HepG2 (cell line): ENCODE measurements at regions not wholly inside any gene's neighbourhood (a gene's known extent, or its start where the extent isn't known, plus 50 kb on each side); places are given as distances from the start of the nearest gene placed in this dataset.

Experiments used
- FOXM1 ChIP-seq: sonication (generic); formaldehyde crosslinking; IDR thresholded peaks from 2 replicates; pipeline ENCODE4 v1.5.0; 2020; ENCODE audit warnings: missing genetic modification reagents
- MAF1 ChIP-seq: sonication (generic); formaldehyde crosslinking; IDR thresholded peaks from 2 replicates; pipeline ENCODE4 v1.5.0; 2020; ENCODE audit warnings: missing genetic modification reagents, borderline replicate concordance
- ZNF138 ChIP-seq: sonication (generic); formaldehyde crosslinking; IDR thresholded peaks from 2 replicates; pipeline ENCODE4 v1.5.0; 2020; ENCODE audit warnings: mild to moderate bottlenecking, low read depth, missing genetic modification reagents
- ZNF484 ChIP-seq: sonication (generic); formaldehyde crosslinking; IDR thresholded peaks from 2 replicates; pipeline ENCODE4 v1.5.1; 2020; ENCODE audit warnings: mild to moderate bottlenecking, low read depth, missing genetic modification reagents, borderline replicate concordance
- ZNF510 ChIP-seq: sonication (generic); formaldehyde crosslinking; IDR thresholded peaks from 2 replicates; pipeline ENCODE4 v1.4.0; 2020; ENCODE audit warnings: low read depth, mild to moderate bottlenecking, missing genetic modification reagents
- ZSCAN12 ChIP-seq: sonication (generic); formaldehyde crosslinking; IDR thresholded peaks from 2 replicates; pipeline ENCODE4 v1.9.0; 2021; ENCODE audit warnings: mild to moderate bottlenecking, missing genetic modification reagents
- TF ChIP-seq, protein P1 (sequence below): sonication (generic); formaldehyde crosslinking; IDR thresholded peaks from 2 replicates; pipeline ENCODE4 v1.4.0; 2020; ENCODE audit warnings: mild to moderate bottlenecking, missing genetic modification reagents
- TF ChIP-seq, protein P2 (sequence below): sonication (generic); formaldehyde crosslinking; IDR thresholded peaks from 2 replicates; pipeline ENCODE4 v1.5.0; 2020; ENCODE audit warnings: mild to moderate bottlenecking, missing genetic modification reagents, moderate library complexity
- TF ChIP-seq, protein P3 (sequence below): IDR thresholded peaks from 2 replicates; pipeline ENCODE4 v1.6.1; 2018; ENCODE audit warnings: missing genetic modification reagents
- TF ChIP-seq, protein P4 (sequence below): sonication (generic); formaldehyde crosslinking; IDR thresholded peaks from 2 replicates; pipeline ENCODE4 v1.4.0; 2020; ENCODE audit warnings: mild to moderate bottlenecking, missing genetic modification reagents

DNA sequence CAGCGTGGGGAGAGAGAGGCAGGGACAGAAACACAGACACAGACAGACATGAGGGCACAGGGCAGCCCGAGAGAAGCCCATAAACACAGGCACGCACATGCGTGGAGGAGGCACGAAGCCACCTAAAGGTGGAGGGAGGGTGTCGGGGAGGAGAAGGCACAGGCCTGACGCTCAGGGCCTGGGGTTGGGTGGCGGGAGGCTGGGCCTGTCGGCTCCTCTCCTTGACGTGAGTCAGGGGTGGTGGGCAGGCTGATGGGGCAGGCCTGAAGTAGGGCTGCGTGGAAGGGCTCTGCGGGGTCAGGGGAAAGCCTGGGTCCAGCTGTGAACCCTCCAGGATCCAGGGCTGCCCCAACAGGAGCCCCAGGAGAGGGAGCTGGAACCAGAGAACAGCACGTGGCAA lies 74.2 kb downstream of the EPHB3 start:
- TF ChIP-seq MAF1 (no peak), ZNF510 (CRISPR knock-in tag) (no peak), ZNF138 (no peak), ZSCAN12 (CRISPR knock-in tag) (no peak), FOXM1 (CRISPR knock-in tag) (no peak), ZNF484 (CRISPR knock-in tag) (no peak)
- TF ChIP-seq, protein P1, sequence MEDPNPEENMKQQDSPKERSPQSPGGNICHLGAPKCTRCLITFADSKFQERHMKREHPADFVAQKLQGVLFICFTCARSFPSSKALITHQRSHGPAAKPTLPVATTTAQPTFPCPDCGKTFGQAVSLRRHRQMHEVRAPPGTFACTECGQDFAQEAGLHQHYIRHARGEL (CRISPR knock-in tag) = no peak
- TF ChIP-seq, protein P2, sequence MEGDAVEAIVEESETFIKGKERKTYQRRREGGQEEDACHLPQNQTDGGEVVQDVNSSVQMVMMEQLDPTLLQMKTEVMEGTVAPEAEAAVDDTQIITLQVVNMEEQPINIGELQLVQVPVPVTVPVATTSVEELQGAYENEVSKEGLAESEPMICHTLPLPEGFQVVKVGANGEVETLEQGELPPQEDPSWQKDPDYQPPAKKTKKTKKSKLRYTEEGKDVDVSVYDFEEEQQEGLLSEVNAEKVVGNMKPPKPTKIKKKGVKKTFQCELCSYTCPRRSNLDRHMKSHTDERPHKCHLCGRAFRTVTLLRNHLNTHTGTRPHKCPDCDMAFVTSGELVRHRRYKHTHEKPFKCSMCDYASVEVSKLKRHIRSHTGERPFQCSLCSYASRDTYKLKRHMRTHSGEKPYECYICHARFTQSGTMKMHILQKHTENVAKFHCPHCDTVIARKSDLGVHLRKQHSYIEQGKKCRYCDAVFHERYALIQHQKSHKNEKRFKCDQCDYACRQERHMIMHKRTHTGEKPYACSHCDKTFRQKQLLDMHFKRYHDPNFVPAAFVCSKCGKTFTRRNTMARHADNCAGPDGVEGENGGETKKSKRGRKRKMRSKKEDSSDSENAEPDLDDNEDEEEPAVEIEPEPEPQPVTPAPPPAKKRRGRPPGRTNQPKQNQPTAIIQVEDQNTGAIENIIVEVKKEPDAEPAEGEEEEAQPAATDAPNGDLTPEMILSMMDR = no peak
- TF ChIP-seq, protein P3, sequence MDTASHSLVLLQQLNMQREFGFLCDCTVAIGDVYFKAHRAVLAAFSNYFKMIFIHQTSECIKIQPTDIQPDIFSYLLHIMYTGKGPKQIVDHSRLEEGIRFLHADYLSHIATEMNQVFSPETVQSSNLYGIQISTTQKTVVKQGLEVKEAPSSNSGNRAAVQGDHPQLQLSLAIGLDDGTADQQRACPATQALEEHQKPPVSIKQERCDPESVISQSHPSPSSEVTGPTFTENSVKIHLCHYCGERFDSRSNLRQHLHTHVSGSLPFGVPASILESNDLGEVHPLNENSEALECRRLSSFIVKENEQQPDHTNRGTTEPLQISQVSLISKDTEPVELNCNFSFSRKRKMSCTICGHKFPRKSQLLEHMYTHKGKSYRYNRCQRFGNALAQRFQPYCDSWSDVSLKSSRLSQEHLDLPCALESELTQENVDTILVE (CRISPR knock-in tag) = no peak
- TF ChIP-seq, protein P4, sequence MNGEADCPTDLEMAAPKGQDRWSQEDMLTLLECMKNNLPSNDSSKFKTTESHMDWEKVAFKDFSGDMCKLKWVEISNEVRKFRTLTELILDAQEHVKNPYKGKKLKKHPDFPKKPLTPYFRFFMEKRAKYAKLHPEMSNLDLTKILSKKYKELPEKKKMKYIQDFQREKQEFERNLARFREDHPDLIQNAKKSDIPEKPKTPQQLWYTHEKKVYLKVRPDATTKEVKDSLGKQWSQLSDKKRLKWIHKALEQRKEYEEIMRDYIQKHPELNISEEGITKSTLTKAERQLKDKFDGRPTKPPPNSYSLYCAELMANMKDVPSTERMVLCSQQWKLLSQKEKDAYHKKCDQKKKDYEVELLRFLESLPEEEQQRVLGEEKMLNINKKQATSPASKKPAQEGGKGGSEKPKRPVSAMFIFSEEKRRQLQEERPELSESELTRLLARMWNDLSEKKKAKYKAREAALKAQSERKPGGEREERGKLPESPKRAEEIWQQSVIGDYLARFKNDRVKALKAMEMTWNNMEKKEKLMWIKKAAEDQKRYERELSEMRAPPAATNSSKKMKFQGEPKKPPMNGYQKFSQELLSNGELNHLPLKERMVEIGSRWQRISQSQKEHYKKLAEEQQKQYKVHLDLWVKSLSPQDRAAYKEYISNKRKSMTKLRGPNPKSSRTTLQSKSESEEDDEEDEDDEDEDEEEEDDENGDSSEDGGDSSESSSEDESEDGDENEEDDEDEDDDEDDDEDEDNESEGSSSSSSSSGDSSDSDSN (CRISPR knock-in tag) = no peak
